ENCODE measurements at regions not wholly inside any gene's neighbourhood (a gene's known extent, or its start where the extent isn't known, plus 50 kb on each side); places are given as distances from the start of the nearest gene placed in this dataset.

DNA sequence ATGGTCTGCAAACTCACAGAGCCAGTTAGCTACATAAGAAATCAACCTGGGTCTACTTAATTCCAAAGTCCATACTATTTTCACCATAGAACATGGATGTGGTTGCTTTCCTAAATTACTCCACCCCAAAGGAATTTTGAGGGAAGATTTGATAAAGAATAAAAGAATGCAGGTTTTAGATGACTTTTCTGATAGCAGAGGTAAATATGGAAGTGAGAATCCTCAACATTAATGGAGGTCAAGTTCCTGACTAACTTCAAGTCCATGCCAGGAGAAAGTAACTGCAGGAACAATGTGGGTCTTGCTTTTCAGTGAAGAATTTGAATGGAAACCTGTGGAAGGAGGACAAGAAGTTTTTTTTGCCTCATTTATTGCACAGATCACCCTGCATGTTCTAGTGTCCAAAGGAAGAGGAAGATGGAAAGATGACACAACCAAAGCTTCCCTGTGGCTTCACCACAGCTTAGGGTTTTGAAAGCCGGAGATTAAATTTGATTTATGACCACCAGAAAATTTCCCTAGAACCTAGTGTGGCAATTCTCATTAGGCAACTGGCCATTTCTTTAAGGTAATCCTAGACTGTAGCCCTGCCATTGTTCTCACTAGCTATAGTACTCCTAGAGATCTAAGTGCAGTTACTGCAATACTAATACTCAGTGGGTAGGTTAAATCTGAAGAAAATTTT is 429.7 kb downstream of the RAP2B start:
- no peaks in the 10 kb centered on the region for H3K4me1 ChIP-seq (ENCODE audit: control insufficient read depth in 1 of 2, insufficient read depth in 2 of 2, low read length in 2 of 2)
- no peak for ATAC-seq
- H3K4me3 ChIP-seq (replicated peaks in 1 of 2; ENCODE audit: low read depth in 1 of 2, low read length in 2 of 2) = no peak overlapping the region
- no peaks in the 10 kb centered on the region for H3K27me3 ChIP-seq (ENCODE audit: insufficient read depth, low read length)
- H3K4me2 ChIP-seq (ENCODE audit: low read length) = no peak overlapping the region
- no peaks in the 10 kb centered on the region for H4K20me1 ChIP-seq (ENCODE audit: insufficient read depth)
- no peak overlapping the region for H3K9ac ChIP-seq (ENCODE audit: low read length)
- ChIA-PET POLR2A (no interaction called here), RAD21 (ENCODE audit: low non-redundant PET in 1 of 2, low total read pairs in 2 of 2, uncharacterized antibody in 2 of 2, unreplicated experiment in 2 of 2) (no interaction called here), CTCF (no interaction called here)
- intact Hi-C loops (cut with micrococcal nuclease) = loop anchor here (10.0 kb wide), 1 partner anchor 417 kb away; no protein-coding TSS in a partner anchor
- no peaks in the 10 kb centered on the region for H3K9me2 ChIP-seq (ENCODE audit: insufficient read depth)
- H3K27ac ChIP-seq (ENCODE audit: low read depth, low read length) = no peak overlapping the region
- H3K79me2 ChIP-seq (ENCODE audit: insufficient read depth, low read length) = no peaks in the 10 kb centered on the region
- H3K9me3 ChIP-seq (ENCODE audit: control insufficient read depth in 1 of 2, insufficient read depth in 1 of 2, low read depth in 1 of 2, low read length in 2 of 2) = no peaks in the 10 kb centered on the region
- no peak overlapping the region for H2AFZ ChIP-seq (ENCODE audit: low read depth, low read length, poor library complexity, severe bottlenecking)
- TF ChIP-seq CEBPB (IDR thresholded peaks at IDR 0.05; ENCODE audit: low read depth) (no peak), ZNF274 (IDR thresholded peaks at IDR 0.05; ENCODE audit: low read depth, low read length) (no peak), JUND (IDR thresholded peaks at IDR 0.05) (no peak), POLR2A (IDR thresholded peaks at IDR 0.05; ENCODE audit: borderline replicate concordance, extremely low read depth, insufficient read depth, insufficient read length) (no peak), SP1 (IDR thresholded peaks at IDR 0.05; ENCODE audit: low read depth) (no peak), FOSL1 (IDR thresholded peaks at IDR 0.05; ENCODE audit: low read depth) (no peak), YY1 (IDR thresholded peaks at IDR 0.05; ENCODE audit: extremely low read depth, insufficient replicate concordance, low read depth, low read length) (no peak), SRF (IDR thresholded peaks at IDR 0.05; ENCODE audit: low read depth) (no peak), ELF1 (IDR thresholded peaks at IDR 0.05; ENCODE audit: borderline replicate concordance, low read depth) (no peak), EZH2 (IDR thresholded peaks at IDR 0.05) (no peak), EZH2phosphoT487 (IDR thresholded peaks at IDR 0.05; ENCODE audit: borderline replicate concordance) (no peak)
- BruUV-seq (replicated peaks) = no TSS peak
- no peaks in the 10 kb centered on the region; a peak in 1 of 4 replicates for H3K36me3 ChIP-seq (ENCODE audit: control insufficient read depth in 1 of 2, insufficient read depth in 2 of 2, low read length in 2 of 2)
- no peak for DNase-seq (ENCODE audit: low read depth, low spot score)

Data from HCT116 (cell line).